GM21576 (cell line): ENCODE measurements at regions not wholly inside any gene's neighbourhood (a gene's known extent, or its start where the extent isn't known, plus 50 kb on each side); places are given as distances from the start of the nearest gene placed in this dataset.
"Not testable (repeated sequence)": the region's sequence is repeated elsewhere in the genome, so short reads cannot be mapped to it uniquely, and the experiment has no call there.

ENCODE experiments used
- ATAC-seq: cut with Tn5 transposase; IDR thresholded peaks from one replicate; pipeline ENCODE4 v1.9.1; 2021; ENCODE audit warnings: mild to moderate bottlenecking, moderate library complexity; ENCODE audit not compliant: unreplicated experiment

DNA sequence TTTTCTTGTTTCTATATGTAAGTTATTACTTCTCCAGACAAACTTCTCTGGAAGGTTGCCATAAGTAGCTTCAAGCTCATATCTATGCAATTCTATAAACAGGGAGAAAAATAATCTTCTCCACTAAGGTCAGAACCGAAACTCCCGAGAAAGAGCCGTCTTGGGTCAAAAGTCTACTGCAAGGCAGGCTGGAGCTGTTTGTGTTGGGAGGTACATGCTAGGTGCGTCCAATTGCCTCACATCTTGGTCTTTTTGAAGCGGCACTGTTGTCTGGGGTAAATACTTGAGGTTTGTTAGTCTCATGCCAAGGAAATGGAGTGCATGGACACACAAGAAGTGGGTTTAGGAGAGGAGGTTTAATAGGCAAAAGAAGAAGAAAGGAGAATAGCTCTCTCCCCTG is 674.7 kb upstream of the TMEM132C start:
- no peak for ATAC-seq

DNA sequence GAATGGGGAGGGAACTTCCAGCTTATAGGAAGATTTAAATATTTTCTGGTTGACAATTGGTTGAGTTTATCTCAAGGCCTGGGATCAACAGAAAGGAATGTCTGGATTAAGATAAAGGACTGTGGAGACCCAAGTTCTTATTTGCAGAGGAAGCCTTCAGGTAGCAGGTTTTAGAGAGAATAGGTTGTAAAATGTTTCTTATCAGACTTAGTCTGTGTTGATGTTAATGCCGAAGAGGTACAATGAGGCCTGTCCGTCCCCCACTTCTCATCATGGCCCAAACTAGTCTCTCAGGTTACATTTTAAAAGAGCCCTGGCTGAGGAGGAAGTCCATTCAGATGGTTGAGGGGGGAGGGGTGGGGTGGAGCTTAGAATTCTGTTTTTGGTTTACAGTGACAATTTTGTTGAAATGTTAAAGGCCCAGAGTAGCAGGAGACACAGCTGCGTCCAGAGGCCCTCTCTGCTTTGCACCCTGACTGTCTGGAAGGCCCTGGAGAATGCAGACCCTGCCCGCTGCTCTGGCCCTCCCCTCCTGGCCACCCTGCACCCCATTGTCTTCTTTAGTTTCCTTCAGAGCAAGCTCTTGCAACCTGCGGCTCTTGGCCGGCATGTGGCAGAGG is 672.5 kb upstream of the TMEM132C start:
- ATAC-seq, result no peak

DNA sequence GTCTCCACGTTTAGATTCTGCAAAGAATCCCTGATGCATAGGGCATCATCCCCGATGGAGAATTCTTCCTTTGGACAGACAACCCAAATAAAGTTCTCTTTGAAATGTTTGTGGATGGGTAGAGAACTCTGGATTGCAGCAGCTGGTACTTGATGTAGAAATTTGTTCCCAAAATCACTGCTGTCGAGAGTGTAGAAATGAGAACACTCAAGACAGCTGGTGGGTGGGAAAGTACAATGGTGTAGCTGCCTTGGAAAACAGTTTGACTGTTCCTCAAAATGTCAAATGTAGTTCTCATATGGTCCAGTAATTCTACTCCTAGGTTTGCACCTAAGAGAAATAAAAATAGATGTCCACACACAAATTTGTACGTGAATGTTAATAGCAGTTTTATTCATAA is 671.5 kb upstream of the TMEM132C start:
- ATAC-seq, result no peak

- no peak for ATAC-seq
These were observed 670.1 kb upstream of the TMEM132C start for GRCh38 chr12:127596891-127597290.

DNA sequence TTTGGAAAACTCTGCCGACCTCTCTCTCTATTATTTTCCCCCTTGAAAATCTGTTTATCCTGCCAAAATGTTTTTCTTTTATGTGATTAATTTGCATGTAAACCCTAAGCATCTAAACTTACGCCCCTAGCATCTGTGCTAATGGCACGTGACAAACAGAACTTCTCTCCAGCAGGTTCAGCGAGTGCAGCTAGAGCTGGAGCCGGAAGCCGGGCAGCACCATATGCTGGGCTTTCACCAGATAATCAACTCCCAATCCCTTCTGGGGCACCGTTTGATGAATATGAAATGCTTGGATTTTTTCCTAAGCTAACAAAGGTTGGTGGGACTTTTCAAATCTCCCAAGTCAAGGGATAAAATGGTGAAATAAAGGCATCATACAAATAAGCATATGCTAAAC is 667.5 kb upstream of the TMEM132C start:
- no peak for ATAC-seq

DNA sequence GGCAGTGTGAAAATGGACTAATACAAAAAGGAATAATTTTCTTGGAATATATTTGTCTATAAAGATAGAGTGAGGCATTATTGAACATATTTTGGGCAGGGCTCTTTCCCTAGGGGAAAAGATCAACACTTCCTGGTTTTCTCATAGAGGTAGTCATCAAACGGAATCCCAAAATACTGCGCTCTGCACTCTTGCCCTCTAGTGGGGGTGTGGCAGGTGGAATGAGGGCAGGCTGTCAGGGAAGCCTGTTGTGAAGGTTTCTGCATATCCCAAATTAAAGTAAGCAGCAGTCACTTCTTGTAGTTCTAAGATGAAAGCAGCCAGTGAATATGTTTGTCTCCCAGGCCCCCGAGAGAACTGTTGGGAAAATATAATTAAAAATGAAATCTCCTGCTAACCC is 666.8 kb upstream of the TMEM132C start:
- no peak for ATAC-seq

- no peak for ATAC-seq
These were observed 660.4 kb upstream of the TMEM132C start for GRCh38 chr12:127606476-127607015.

DNA sequence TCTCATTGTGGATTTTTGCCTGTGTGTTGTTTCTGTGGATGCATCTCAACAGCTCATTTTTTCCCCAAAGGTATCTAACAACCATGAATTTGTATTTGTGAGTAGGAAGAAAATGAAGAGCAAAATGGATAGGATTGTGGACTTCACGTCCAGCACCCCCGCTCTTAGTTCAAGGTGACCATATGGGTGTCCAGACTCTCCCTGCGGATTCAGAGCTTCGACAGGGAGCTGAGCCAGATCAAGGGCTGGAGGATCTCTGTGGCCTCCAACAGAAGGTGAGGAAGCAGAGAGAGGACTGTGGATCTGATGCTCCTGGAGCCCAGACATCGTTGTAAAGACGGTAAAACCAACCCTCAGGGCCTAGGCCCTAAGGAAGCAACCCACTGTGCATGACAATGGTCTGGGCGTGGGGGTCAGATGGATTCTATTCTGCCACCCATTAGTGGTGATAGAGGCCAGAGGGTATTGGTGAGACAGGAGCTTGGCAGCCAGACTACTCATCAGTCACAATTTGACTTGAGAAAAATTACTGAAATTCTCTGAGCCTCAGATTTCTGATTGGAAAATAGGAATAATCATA is 659.7 kb upstream of the TMEM132C start:
- no peak for ATAC-seq

DNA sequence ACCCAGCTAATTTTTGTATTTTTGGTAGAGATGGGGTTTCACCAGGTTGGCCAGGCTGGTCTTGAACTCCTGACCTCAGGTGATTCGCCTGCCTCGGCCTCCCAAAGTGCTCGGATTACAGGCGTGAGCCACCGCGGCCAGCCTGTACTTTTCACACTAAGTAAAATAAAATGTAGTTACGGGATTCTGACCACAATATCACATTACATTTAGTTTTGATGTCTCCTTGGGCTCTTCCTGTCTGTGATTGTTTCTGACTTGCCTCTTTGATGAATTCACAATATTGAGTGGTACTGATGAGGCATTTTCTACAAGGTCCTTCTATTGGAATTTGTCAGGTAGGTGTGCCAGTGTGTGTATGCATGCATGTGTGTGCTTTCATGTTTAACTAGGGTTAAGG is 658.6 kb upstream of the TMEM132C start:
- not testable (repeated sequence) for ATAC-seq

DNA sequence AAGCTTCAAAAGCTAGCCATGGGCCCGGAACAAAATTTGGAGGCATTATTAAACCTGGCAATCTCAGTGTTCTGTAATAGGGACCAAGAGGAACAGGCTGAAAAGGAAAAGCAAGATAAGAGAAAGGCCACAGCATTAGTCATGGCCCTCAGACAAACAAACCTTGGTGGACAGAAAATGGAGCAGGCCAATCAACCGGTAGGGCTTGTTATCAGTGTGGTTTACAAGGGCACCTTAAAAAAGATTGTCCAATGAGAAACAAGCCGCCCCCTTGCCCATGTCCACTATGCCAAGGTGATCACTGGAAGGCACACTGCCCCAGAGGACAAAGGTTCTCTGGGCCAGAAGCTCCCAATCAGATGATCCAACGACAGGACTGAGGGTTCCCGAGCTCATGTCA is 653.9 kb upstream of the TMEM132C start:
- no peak for ATAC-seq

GRCh38 chr12:127619869-127620734 is 646.9 kb upstream of the TMEM132C start:
- no peak for ATAC-seq

- ATAC-seq, result no peak
These were observed 646.1 kb upstream of the TMEM132C start for GRCh38 chr12:127620735-127621355.

GRCh38 chr12:127621366-127621765 is 645.6 kb upstream of the TMEM132C start:
- no peak for ATAC-seq

GRCh38 chr12:127623362-127623761 is 643.6 kb upstream of the TMEM132C start:
- no peak for ATAC-seq

DNA sequence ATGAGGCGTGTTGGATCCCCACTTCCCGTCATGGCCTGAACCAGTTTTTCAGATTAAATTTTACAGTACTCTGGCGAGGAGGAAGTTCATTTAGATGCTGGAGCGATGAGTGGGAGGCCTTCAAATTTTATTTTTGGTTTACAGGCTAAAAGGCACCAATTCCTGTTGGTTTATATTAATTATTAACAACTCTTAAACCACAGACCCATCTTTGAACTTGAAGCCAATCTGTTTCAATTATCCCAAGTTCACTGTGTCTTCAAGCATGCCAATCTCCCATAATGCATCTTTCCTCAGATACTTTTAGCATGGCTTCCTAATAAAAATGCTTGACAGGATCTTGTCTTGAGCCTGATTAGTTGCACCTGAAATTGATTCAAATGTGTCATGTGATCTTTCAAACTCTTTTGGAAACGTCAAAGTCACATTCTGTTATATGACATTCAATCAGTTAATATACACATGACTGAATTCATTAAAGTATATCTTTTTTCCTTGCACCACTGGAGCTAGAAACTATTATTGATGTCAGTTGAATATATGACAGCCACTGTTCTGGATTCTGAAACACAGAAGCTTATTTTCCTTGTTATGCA is 641.7 kb upstream of the TMEM132C start:
- no peak for ATAC-seq

DNA sequence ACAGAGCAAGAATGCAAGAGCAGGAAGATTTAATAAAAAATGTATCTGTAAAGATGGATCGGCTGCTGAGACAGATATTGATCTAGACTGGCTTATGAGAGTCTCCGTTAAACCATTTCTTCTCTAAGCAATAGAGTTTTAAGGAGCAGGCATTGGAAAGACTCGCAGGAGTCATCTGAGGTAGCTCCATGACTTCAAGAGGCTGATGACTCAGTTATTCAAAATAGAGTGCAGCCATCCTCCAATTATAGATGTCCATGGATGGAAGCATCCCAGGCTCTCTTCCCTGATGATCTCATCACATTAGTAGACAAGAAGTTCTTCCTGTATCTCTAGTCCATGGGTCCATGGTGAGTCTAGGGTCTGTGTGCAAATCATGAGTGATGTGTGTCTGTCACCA is 638.3 kb upstream of the TMEM132C start:
- ATAC-seq, result no peak

DNA sequence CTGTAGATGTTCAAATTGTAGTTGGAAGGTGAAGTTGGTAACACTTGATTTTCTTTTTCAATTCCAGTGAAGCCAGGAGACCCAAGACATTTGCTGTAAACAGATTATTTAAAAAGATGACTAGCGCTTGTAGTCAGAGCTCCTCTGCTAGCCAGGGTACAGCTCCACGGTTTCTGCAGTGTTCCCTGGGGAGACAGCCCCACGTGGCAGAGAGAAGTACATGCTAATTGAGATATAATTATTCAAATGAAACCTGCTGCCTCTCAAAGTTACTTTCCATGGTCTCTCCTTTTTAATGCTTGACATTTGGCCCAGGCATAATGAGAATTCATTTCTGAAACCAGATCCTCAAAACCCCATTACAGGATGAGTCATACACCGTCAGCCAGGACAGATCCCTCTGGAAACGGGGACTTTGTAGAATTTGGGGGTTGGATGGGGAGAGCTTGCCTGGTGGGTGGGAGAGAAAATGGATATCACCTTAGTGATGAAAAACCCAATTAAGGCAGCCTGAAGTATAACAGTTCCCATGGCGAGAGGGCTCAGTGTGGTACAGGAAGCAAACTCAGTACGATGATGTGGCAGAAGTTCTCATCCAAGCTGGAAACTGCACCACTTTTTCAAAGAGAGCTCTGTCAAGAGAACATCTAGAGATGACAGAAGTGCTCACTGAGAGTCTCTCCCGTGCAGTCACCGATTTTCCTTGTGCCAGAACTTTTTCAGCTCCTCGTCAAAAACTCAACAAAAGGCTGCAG is 637.7 kb upstream of the TMEM132C start:
- ATAC-seq, result no peak

DNA sequence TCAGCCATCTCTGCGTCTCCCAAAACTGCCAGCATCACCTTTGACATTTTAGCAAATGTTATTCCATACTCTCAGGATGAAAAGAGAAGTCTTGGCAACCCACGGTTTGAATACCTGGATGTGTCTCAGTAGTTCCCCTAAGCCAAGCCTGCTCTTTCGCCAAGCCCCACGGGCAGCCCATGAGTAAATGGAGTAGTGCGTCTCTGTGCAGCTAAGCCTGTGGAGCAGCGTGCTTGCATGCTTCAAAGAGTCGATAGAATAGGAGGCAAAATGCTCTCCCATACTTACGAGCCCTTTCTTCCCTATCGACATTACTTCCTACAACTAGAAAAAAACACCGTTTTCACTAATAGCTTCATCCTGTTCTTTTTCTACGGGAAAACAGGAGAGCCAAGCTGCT is 634.5 kb upstream of the TMEM132C start:
- ATAC-seq, result no peak

DNA sequence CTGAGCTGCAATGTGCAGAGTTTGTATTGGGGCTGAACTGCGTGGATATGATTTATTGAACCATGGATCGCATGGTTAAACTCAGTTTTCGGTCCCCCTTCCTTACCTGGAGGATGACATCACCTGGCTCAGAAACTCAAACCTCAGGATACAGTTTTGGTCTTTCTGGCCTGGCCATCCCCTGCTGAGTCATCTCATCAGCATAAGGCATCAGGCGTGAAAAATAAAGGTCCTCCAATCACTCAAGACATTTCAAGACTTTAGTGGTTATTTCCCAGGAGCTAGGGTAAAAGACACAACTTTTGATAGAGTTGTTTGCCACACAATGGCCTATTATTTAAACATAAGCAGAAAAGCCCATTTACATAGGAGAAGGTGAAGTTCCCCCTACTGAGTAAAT is 631.1 kb upstream of the TMEM132C start:
- ATAC-seq, result no peak

GRCh38 chr12:127636882-127637281 is 630.1 kb upstream of the TMEM132C start:
- no peak for ATAC-seq
